ENCODE measurements at regions not wholly inside any gene's neighbourhood (a gene's known extent, or its start where the extent isn't known, plus 50 kb on each side); places are given as distances from the start of the nearest gene placed in this dataset.

DNA sequence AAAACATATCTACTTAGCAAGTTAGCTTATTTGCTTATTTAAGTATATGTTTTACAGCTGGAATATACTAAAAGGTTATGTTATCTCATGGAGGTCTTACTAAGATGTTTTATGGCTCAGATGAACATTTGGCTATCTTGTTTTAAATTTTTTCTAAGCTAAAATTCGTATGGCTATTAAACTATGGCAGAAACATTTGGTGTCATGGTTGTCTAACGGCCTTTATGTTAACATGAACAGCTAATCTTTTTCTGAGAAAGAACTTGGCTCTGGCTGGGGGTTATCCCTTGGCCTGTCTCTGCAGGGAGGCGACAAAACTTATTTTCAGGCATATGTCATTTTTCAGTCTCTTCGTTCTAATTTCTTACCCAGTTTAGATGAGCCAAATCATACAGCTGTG, 101.5 kb upstream of the MTPN start:
- no peak overlapping the region for H3K4me3 ChIP-seq (ENCODE audit: low read depth, low read length, poor library complexity, severe bottlenecking)
- BruUV-seq (replicated peaks), result no TSS peak
- H3K36me3 ChIP-seq (ENCODE audit: insufficient read depth, low read length, poor library complexity, severe bottlenecking), result no peaks in the 10 kb centered on the region
- H3K9me3 ChIP-seq (ENCODE audit: low read depth, low read length, poor library complexity, severe bottlenecking), result no peaks in the 10 kb centered on the region
- ChIA-PET POLR2A (ENCODE audit: low non-redundant PET) (no interaction called here), CTCF (no interaction called here)
- no peak overlapping the region for H3K27ac ChIP-seq (ENCODE audit: low read depth, low read length, poor library complexity, severe bottlenecking)
- DNase-seq (ENCODE audit: low spot score), result no peak
- H3K4me1 ChIP-seq (ENCODE audit: insufficient read depth, low read length, poor library complexity, severe bottlenecking), result no peaks in the 10 kb centered on the region
- TF ChIP-seq, protein P1, sequence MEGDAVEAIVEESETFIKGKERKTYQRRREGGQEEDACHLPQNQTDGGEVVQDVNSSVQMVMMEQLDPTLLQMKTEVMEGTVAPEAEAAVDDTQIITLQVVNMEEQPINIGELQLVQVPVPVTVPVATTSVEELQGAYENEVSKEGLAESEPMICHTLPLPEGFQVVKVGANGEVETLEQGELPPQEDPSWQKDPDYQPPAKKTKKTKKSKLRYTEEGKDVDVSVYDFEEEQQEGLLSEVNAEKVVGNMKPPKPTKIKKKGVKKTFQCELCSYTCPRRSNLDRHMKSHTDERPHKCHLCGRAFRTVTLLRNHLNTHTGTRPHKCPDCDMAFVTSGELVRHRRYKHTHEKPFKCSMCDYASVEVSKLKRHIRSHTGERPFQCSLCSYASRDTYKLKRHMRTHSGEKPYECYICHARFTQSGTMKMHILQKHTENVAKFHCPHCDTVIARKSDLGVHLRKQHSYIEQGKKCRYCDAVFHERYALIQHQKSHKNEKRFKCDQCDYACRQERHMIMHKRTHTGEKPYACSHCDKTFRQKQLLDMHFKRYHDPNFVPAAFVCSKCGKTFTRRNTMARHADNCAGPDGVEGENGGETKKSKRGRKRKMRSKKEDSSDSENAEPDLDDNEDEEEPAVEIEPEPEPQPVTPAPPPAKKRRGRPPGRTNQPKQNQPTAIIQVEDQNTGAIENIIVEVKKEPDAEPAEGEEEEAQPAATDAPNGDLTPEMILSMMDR (conservative IDR thresholded peaks at IDR 0.05; ENCODE audit: low read depth, low read length), result no peak
- TF ChIP-seq EZH2 (IDR thresholded peaks at IDR 0.05; ENCODE audit: borderline replicate concordance, low read depth, low read length, poor library complexity, severe bottlenecking), result no peak
- no peaks in the 10 kb centered on the region for H3K27me3 ChIP-seq (replicated peaks; ENCODE audit: insufficient read depth, low read depth, low read length, poor library complexity)
- intact Hi-C loops (cut with micrococcal nuclease; ENCODE audit: unreplicated experiment), result no loop called here

DNA sequence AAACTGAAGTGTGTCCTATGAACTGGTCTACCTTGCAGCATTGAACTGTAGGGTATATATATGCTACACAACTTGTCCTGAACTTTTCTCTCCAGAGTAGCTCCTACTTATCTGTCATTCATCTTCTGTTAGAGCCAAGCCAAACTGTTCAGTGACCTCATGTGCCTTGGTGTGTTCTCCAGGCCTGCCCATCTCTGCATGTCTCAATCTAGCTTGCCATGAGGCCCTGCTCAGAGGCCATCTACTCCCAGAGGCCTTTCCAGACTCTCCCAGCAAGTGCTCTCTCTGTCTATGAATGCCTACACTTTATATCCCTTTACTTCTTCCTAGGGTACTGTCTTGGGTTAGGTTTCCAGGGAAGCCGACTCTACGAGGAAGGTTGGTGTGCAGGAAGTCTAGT, 99.8 kb upstream of the MTPN start:
- no peaks in the 10 kb centered on the region for H3K27me3 ChIP-seq (replicated peaks; ENCODE audit: insufficient read depth, low read depth, low read length, poor library complexity)
- H3K27ac ChIP-seq (ENCODE audit: low read depth, low read length, poor library complexity, severe bottlenecking), result no peak overlapping the region
- ChIA-PET CTCF (no interaction called here), POLR2A (ENCODE audit: low non-redundant PET) (no interaction called here)
- H3K9me3 ChIP-seq (ENCODE audit: low read depth, low read length, poor library complexity, severe bottlenecking), result no peaks in the 10 kb centered on the region
- DNase-seq (ENCODE audit: low spot score), result no peak
- no peaks in the 10 kb centered on the region for H3K36me3 ChIP-seq (ENCODE audit: insufficient read depth, low read length, poor library complexity, severe bottlenecking)
- intact Hi-C loops (cut with micrococcal nuclease; ENCODE audit: unreplicated experiment), result no loop called here
- TF ChIP-seq EZH2 (IDR thresholded peaks at IDR 0.05; ENCODE audit: borderline replicate concordance, low read depth, low read length, poor library complexity, severe bottlenecking), result no peak
- TF ChIP-seq, protein P1 (conservative IDR thresholded peaks at IDR 0.05; ENCODE audit: low read depth, low read length), result no peak
- no peaks in the 10 kb centered on the region for H3K4me1 ChIP-seq (ENCODE audit: insufficient read depth, low read length, poor library complexity, severe bottlenecking)
- BruUV-seq (replicated peaks), result no TSS peak
- no peak overlapping the region for H3K4me3 ChIP-seq (ENCODE audit: low read depth, low read length, poor library complexity, severe bottlenecking)

DNA sequence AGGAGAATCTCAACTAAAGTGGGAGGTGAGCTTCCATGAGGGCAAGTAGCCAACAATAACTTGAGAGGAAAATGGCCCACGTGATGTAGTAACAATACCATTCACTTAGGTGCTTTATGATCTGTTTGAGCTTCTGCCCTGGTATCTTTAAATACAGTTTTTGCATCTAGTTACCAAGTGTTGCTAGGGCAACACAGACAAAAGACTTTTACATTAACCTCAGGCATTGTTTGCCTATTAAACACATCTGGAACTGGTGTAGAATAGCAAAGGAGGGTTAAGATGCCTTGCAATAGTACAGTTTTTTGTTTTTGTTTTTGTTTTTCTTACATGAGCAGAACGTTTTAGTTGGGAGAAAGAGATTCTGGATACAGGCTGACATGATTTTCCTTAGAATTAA, 97.7 kb upstream of the MTPN start:
- no TSS peak for BruUV-seq (replicated peaks)
- ChIA-PET POLR2A (ENCODE audit: low non-redundant PET) (no interaction called here), CTCF (no interaction called here)
- intact Hi-C loops (cut with micrococcal nuclease; ENCODE audit: unreplicated experiment), result no loop called here
- no peaks in the 10 kb centered on the region for H3K4me1 ChIP-seq (ENCODE audit: insufficient read depth, low read length, poor library complexity, severe bottlenecking)
- no peaks in the 10 kb centered on the region for H3K9me3 ChIP-seq (ENCODE audit: low read depth, low read length, poor library complexity, severe bottlenecking)
- H3K27me3 ChIP-seq (replicated peaks; ENCODE audit: insufficient read depth, low read depth, low read length, poor library complexity), result no peaks in the 10 kb centered on the region
- no peak for DNase-seq (ENCODE audit: low spot score)
- no peak overlapping the region for H3K4me3 ChIP-seq (ENCODE audit: low read depth, low read length, poor library complexity, severe bottlenecking)
- TF ChIP-seq EZH2 (IDR thresholded peaks at IDR 0.05; ENCODE audit: borderline replicate concordance, low read depth, low read length, poor library complexity, severe bottlenecking), result no peak
- TF ChIP-seq, protein P1 (conservative IDR thresholded peaks at IDR 0.05; ENCODE audit: low read depth, low read length), result no peak
- H3K27ac ChIP-seq (ENCODE audit: low read depth, low read length, poor library complexity, severe bottlenecking), result no peak overlapping the region
- no peaks in the 10 kb centered on the region for H3K36me3 ChIP-seq (ENCODE audit: insufficient read depth, low read length, poor library complexity, severe bottlenecking)

Data from A673 (cell line).